ENCODE measurements at regions not wholly inside any gene's neighbourhood (a gene's known extent, or its start where the extent isn't known, plus 50 kb on each side); places are given as distances from the start of the nearest gene placed in this dataset.

DNA sequence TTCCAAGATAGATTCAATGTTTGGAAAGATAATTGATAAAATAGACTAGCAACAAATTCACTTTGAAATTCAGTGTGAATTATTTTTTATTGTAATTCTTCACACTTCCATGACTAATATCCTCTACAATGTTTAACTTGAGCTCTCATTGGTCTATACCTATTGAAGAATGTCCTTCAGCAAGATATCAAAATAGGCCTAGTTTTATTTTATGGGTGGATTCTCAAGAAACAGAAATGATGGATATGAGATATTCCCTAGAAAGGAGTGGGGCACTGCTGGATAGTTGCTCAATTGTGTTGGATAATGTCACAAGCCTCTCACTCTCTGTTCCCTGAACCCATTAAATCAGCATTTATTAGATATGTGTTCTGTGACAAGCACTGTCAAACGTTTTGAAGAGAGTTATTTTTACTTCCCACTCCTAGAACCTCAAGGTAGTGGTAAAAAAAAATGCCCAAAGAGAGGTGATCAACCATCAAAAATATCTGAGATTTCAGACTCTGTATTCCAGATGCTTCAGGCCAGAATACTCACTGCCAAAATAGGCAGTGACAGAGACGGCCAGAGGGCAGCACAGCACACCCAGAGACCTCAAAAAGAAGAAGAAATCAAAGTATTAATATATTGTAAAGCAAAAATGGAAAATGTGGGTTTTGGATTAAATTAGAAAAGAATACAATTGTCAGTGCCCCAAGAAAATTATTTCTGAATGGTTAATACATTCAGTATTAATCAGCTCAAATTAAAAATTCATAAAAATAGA lies 87.5 kb downstream of the TRIB2 start:
- DNase-seq (no peak), ATAC-seq (no peak)
- TF ChIP-seq POLR2A (IDR thresholded peaks at IDR 0.05), result no peak
- TF ChIP-seq, protein P1, sequence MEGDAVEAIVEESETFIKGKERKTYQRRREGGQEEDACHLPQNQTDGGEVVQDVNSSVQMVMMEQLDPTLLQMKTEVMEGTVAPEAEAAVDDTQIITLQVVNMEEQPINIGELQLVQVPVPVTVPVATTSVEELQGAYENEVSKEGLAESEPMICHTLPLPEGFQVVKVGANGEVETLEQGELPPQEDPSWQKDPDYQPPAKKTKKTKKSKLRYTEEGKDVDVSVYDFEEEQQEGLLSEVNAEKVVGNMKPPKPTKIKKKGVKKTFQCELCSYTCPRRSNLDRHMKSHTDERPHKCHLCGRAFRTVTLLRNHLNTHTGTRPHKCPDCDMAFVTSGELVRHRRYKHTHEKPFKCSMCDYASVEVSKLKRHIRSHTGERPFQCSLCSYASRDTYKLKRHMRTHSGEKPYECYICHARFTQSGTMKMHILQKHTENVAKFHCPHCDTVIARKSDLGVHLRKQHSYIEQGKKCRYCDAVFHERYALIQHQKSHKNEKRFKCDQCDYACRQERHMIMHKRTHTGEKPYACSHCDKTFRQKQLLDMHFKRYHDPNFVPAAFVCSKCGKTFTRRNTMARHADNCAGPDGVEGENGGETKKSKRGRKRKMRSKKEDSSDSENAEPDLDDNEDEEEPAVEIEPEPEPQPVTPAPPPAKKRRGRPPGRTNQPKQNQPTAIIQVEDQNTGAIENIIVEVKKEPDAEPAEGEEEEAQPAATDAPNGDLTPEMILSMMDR (IDR thresholded peaks at IDR 0.05), result peak in 5 of 12 donors; percentile 8 to 32 (median 24)
- H3K27ac ChIP-seq, result peak overlapping the region in 1 of 12 donors; percentile 67
- WGBS, 4 donors, result 30 to 46% (median 35%) methylated on average over 2 of the region's 2 CpGs
- intact Hi-C loops (cut with DNase I), result loop anchor here in 5 of 10 donors (5.0 to 10.0 kb wide), 3 partner anchors 69 to 201 kb away; no protein-coding TSS in a partner anchor
- H3K9me3 ChIP-seq, result peaks cover 0 to 22% (median 7%) of the 10 kb centered on the region in 12 donors
- H3K27me3 ChIP-seq, result no peaks in the 10 kb centered on the region
- H3K4me3 ChIP-seq, result no peak overlapping the region
- peaks cover 9 to 46% (median 33%) of the 10 kb centered on the region in 12 donors for H3K4me1 ChIP-seq
- no peaks in the 10 kb centered on the region for H3K36me3 ChIP-seq

DNA sequence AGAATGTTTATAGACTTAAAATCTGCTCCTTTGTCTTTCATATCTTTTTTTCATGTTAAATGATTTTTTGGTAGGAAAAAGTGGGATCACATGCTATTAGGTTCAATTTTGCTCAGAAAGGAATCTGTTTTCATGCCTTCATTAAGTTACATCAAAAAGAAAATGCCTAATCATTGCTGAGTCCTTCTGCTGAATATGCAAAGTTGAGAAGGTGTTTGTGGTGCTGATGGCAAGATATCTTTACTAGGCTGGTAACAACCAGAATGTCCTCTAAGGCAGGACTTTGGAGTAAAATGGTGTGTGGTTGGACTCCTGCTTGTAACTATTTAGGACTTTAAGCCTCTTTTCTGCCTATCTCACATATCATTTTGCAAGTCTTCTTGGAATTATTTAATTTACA lies 88.3 kb downstream of the TRIB2 start:
- intact Hi-C loops (cut with DNase I), result loop anchor here in 8 of 10 donors (5.0 to 10.0 kb wide), 8 partner anchors 68 to 200 kb away; partner anchors contain the start of gene TRIB2 (in 1 of the 8)
- Histone ChIP-seq H3K36me3 (no peaks in the 10 kb centered on the region), H3K9me3 (peaks cover 0 to 22% (median 7%) of the 10 kb centered on the region in 12 donors), H3K27me3 (no peaks in the 10 kb centered on the region), H3K4me3 (no peak overlapping the region), H3K4me1 (peaks cover 9 to 52% (median 40%) of the 10 kb centered on the region in 12 donors), H3K27ac (peak overlapping the region in 1 of 12 donors; percentile 67)
- DNase-seq (no peak), ATAC-seq (no peak)
- TF ChIP-seq POLR2A (IDR thresholded peaks at IDR 0.05), result no peak
- TF ChIP-seq, protein P1 (IDR thresholded peaks at IDR 0.05), result no peak

DNA sequence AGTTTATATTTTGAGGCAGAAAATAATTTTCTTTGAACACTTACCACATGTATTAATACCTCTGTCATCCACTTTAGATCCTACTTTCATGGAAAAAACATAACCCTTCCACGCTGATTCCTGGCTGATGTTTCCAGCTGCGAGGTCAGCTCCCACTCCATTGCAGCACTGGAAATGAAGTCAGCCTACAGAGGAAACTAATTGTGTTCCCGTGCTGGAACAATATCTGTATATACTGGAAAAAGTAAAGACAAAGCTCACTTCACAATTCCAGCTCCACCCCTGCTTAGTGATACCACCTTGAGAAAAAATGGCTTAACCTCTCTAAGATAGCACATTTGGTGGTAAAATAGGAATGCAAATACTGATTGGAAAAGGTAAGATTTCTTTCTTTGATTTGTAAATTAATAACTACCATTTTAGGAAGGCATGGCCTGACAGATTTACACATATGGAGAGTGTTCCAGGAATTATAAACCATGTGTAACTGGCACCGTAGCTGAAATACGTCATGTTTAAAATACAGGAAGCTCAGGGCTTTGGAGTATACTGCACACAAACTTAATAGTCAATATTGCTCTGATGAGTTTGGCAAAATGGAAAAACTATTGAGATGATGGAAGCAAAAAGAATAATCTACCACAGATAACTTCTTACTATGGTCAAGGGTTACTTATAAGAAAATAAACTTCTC lies 90.0 kb downstream of the TRIB2 start:
- H3K4me1 ChIP-seq, result peaks cover 9 to 58% (median 44%) of the 10 kb centered on the region in 12 donors
- peak in 3 of 4 donors; percentile 18 to 64 (median 53) for ATAC-seq
- 52 to 61% (median 56%) methylated on average over 5 of the region's 5 CpGs for WGBS, 4 donors
- H3K27ac ChIP-seq, result peak overlapping the region; percentile 30 to 87 (median 72)
- H3K9me3 ChIP-seq, result peaks cover 0 to 11% (median 3%) of the 10 kb centered on the region in 12 donors
- TF ChIP-seq, protein P1 (IDR thresholded peaks at IDR 0.05), result no peak
- no peak for TF ChIP-seq POLR2A (IDR thresholded peaks at IDR 0.05)
- no peak overlapping the region for H3K4me3 ChIP-seq
- intact Hi-C loops (cut with DNase I), result loop anchor here in 8 of 10 donors (5.0 to 10.0 kb wide), 8 partner anchors 69 to 198 kb away; partner anchors contain the start of gene TRIB2 (in 1 of the 8)
- peak in 1 of 5 donors; percentile 45 for DNase-seq
- H3K27me3 ChIP-seq, result no peaks in the 10 kb centered on the region
- H3K36me3 ChIP-seq, result no peaks in the 10 kb centered on the region

Measured in heart left ventricle (tissue), 16 donors.